ENCODE measurements at regions not wholly inside any gene's neighbourhood (a gene's known extent, or its start where the extent isn't known, plus 50 kb on each side); places are given as distances from the start of the nearest gene placed in this dataset.

DNA sequence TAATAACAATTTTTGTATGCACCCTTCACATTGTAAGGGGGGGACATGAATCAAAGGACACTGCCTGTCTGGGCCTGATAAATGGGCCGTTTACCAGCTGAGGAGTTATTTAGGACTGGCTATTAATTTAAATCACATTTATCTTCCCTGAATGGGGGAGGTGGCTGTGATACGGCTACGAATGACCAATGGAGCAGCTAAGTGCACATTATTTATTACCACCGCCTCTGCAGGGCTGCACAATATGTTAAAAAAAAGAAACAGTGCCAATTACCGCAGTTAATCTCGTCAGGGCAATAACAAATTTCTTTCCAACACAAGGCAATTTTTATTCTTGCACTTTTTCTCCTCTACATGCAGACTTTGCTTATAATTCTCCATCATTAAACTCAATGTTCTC, 318.4 kb downstream of the IRX2 start:
- no peak for FAIRE-seq

DNA sequence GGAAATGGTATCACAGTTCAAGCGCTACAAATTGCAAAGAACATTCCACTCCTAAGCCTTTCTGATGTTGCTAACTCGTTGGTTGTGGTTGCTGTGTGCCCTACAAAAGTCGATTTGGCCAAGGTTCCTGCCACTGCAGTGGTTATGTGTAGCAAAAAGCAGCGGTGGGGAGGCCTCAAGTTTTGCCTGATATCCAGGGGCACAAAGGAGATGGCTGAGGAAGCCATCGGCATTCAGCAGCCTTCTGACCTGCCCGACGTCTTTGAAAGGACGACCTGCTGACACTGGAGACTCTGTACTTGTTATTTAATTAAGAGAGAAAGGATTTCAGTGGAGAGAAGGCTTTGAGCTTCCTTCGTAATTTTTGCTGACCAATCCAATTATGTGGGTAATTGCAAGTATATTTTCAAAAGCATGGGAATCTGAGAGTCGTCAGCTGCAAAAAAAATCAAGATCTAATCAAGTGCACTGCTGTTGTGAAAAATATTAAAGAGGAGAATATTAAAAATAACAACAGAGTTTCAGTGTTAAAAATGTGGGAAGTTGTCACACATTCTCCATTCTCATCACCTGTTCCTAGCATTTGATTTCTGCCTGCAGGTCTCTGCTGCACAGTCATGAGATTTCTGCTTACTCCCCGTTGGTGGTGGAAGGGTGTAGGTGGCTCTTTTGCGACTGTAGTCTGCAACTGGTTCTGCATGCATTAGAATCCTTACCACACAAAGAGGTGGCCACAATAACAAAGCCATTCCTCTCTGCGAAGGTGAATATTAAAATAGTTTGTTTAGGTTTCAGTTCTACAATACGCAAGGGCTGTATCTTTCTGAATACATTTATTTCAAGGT, 319.2 kb downstream of the IRX2 start:
- no peak for FAIRE-seq

DNA sequence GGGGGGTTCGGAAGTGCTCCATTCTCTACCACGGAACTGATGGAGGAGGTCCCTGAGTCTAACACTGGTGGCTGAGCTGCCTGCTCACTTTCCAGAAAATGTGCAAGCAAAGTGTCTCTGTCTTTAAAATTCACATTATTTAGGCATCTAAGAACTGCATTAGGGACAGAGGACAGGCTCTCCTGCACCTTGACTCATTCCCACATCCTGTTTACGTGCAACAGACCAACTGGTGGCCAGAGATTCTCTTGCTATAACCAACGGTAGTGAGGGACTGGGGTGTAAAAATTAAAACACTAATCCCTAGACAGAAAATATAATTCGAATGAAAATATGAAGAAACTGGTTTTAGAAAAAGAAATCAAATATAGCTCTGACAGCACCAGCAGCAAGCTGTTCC, 320.9 kb downstream of the IRX2 start:
- FAIRE-seq: no peak

DNA sequence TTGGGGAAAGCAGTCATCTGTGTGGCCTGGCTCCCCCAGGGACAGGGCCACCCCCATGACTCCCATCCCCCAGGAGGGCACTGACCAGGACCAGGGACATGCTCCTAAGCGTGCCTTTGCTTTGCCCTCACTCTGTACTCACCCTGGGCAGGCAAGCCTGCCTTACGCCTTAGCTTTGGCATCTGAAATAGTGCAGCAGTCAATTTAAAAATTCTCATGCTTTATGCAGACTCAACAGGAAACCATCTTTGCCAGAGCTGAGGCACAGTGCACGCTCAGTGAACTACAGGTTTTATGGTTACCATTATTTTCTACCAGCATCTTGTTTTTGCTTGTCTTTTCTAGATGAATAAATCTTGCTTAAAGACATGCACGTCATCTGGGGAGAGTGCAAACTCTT, 323.5 kb downstream of the IRX2 start:
- FAIRE-seq: no peak

DNA sequence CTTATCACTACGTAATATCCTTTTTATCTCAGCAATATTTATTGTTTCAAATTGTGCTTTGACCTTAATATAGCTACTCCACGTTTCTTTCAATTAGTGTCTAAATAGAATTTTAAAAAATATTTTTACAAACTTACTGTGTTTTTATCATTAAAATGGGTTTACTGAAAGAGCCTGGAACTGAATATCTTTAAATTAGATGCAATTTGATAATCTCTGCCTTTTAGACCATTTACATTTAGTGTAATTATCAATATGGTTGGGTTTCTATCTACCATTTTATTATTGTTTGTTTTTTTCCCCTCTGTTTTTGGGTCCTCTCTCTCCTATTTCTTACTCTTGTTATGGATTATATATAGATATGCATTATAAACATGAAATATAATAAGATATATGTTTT, 327.8 kb downstream of the IRX2 start:
- no peak for FAIRE-seq

DNA sequence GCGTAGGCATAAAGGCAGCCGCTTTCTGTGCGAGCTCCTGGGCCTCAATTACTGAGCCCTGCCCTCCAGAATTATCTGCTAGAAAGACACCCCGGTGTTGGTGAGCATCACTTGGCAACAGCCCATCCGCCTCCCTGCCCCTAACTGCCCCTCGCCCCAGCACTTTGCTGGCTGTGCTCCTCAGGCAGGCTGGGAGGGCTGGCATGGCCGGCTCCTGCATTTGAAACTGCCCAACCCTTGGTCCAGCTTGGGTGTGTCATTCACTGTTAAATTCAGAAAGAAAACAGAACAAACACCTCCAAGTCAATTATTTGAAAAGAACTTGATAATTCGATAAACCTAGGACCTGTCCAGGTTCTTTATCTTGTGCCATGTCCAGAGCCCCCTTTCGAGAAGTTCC, 334.2 kb downstream of the IRX2 start:
- no peak for FAIRE-seq

DNA sequence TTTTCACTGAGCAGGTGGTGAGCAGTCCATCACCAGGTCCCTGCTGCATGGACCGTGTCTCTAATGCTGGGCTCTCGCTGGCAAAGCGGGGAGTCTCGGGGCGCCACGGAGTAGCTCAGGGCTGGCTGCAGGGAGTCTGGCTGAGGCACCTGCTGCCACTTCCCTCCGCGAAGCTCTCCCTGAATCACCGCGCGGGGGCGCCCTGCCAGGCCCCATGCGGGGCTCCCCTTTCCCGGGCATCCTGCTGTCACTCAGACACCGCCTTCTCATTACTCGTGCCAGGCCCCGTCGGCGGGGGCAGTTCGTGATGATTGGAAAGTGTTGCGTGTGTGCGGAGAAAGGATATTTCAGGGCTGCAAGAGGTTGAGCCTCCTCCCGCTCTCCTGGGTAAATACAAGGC, 335.8 kb downstream of the IRX2 start:
- FAIRE-seq: no peak

DNA sequence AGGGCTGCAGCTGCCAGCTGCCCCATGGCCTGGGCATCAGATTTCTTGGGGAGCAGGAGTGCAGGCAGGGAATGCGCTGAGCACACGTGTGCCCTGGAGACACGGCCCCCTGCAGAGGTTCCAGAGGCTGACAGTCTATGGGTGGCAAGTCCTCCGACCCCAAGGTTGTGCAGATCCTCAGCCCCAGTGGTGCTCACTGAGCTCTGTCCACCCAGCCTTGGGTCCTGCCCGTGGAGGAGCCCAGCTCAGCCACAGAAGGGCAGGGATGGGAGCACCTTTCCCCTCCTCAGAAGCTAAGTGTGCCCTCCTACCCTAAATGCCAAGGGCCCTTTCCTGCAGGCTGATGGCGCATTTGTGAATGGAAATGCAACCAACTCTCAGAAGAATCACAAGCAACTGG, 341.0 kb downstream of the IRX2 start:
- FAIRE-seq: no peak

DNA sequence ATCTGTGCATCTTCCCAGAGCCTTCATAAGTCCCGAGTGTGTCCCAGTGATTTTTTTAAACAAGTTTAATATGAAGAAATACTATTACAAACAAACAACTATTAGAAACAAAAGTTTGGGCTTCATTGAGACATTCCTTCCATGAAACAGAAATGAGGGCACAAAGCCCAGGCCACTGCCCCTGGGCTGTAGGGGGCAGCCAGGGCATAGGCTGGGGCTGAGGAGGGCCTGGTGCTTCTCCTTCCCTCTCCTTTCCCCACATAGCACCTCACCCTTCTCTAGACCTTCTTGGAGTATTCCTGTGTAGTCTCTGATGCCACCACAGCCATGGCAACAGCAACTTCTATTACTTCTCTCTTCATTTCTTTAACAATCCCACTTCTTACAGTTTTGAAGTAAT, 348.2 kb downstream of the IRX2 start:
- no peak for FAIRE-seq

DNA sequence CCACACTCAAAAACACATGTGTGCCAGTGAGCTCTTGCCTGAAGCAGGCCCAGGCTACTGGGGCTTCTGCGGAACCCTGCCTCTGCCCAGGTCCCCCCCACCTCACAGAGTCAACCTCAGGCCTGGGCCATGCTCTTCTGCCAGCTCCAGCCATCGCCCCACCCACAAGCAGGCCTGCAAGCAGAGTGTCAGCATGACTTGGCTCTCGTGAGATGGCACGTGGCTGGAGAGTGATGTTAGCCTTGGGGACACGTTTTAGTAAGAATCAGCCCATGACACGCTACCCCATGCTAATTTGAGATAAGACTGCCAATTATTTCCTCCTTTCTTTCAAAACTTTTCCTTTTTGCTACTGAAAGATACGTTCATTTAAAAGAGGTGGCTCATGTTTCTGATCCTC, 351.7 kb downstream of the IRX2 start:
- FAIRE-seq: no peak

DNA sequence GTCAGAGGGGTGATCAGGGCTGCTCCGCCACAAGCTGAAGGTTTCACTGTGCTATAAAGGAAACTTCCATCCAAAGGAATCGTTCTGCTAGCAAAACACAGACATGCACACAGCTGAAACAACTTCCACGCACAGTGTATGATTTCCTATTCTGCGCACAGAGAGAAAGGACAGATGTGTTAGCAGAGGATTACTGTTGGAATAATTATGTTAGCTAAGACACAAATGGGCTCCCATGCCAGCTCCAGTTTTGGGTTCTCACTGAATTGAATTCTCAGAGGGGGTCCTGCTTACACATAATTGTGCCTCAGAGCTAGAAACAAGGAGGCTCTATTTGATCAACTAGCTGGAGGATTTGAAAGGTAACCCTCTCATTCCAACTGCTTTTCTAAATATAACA, 352.4 kb downstream of the IRX2 start:
- FAIRE-seq: no peak

DNA sequence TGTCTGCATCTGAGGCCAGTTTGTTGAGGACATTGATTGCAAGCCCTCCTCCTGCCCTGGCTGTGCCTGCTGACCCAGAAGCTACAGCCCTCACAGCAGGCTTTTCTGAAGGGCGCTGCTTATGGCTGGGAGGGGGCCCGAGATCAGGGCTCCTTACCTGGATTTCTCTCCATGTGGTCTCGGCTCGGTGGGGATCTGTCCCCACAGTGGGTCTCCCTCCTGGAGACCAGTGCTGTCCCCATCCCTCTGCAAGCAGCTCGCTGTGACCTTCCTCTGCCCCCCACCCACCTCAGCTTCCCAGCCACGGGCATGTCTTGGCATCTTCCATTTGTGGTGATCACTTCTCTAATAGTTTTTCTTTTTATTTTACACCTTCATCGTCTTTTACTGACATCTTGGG, 357.9 kb downstream of the IRX2 start:
- FAIRE-seq: no peak

DNA sequence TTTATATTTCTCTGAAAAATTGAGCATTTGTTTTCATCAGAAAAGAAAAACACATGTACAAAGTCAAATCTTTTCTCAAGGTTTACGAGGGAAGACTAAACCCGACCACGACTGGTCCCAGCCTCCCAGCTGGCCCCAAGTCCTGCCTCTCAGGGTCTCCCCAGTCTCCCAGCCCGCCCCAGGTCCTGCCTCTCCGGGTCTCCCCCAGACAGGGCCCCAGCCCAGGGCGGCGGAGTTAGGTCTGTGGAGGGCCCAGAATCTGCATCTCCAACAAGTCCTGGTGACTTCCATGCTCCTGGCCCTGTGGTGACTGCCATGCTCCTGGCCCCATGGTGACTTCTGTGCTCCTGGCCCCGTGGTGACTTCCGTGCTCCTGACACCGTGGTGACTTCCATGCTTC, 359.9 kb downstream of the IRX2 start:
- no peak for FAIRE-seq

DNA sequence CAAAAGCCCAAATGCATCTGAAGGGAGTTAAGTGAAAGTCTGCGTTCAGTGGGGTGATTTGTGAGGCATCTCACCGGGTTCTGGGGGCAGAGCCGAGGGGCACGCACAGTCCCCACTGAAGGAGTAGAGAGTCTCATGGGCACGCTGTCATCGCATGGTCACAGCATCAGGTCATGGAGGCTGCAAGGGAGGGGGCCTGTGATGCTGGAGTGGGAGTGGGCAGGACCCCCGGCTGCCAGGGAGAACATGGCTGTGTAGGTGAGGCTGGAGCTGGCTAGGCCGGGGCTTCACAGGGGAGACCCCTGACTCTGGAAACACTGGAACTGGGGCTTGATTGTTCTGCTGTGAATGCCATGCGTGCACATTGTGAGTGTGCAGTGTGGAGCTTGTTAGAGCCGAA, 360.5 kb downstream of the IRX2 start:
- FAIRE-seq: no peak

DNA sequence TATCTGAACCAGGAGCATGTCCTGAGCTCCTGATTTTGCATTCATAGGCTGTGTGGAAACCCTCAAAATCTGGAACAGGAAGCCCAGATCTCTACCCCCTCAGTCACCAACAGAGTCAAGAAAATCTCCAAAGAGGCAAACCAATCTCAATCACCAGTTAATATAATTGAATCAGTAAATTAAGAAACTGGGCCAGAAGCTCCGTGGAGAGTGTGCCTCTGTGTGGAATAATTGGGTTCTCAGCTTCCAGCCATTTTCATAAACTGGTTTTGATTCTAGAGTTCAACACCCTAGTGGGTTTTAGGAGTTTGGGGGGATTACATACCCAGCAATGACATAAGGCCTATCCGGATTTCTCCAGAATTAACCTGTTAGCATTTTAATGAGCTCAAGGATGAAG, 362.9 kb downstream of the IRX2 start:
- FAIRE-seq: no peak

DNA sequence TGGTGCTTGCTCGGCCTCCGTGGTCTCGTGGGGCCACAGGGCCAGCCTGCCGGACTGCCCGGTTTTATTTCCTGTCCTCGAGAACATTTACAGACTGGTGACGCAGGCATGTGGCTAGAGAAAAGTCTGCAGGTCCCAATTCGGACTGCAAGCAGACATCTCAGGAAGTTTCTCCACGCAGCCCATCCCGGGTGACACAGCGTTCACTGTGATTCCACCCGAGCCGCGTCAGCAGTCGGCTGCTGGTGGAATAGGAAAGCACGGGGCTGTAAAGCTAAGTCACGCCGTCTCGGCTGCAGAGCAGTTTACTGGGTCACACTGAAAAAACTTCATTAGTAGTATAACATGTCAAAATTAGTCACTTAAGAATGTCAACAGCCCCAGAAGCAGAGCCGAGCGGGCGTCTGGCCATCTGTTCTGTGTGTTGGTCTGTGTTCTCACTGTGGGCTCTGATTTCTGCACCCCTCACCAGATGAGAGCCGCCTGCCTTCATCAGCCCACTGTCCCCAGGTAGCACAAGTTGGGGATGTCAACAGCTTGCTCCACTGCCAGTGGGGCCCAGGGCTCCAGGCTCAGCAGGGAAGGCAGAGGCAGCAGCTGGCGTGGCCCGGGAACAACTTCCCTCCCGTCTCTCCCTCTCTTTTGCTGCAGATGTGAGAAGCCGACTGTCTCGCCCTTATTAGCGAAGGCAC, 363.7 kb downstream of the IRX2 start:
- no peak for FAIRE-seq

DNA sequence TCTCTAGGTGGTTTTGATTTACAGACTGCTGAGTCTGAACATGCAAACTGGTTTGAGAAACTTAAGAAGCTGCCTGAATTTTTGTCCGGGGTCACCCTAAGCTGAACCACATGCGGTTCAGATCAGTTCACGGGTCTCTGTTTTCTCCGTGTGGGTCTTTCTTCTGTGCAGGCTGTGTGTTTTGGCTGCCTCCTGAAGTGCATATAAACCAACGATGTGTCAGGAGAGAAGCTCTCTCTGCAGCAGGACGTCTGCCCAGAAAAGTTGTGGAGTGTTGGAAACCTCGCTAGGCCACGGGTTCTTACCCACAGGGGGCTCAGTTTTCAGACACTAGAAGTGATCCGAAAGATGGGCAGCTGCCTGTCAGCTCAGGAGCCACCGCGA, 364.2 kb downstream of the IRX2 start:
- FAIRE-seq: no peak

DNA sequence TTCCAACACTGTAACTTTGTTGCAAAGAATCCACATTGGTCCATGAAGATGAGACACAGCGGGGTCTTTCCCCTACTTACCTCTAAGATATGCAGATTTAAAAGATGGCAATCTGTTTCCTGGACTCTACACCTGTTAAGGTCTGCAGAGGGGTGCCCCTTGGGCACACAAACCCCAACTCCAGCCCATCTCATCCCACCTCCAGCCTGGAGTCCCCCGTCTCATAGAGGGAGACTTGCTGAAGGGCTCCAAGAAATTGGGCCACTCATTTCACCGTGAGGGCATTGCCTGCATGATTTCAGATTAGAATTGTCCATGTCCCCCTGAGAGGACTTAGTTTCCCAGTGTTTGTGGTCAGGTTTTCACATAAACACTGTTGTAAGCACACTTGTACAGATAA, 365.7 kb downstream of the IRX2 start:
- no peak for FAIRE-seq

DNA sequence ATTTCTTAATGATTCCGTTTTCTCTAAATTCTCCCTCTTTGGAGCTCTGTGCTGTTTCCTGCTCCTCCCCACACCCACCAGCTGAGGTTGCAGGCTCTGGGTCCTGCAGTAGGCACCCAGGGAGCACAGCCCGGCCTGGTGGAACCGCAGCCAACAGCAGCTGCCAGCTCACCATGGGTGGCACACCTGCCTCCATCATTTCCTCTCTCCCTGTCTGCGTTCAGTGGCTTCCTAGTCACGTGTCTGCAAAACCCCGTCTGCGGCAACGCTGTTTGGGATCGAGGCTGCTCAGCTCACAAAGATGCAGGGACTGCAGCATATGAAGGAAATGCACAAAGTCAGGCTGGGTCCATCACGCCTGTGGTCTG, 367.8 kb downstream of the IRX2 start:
- FAIRE-seq: no peak

DNA sequence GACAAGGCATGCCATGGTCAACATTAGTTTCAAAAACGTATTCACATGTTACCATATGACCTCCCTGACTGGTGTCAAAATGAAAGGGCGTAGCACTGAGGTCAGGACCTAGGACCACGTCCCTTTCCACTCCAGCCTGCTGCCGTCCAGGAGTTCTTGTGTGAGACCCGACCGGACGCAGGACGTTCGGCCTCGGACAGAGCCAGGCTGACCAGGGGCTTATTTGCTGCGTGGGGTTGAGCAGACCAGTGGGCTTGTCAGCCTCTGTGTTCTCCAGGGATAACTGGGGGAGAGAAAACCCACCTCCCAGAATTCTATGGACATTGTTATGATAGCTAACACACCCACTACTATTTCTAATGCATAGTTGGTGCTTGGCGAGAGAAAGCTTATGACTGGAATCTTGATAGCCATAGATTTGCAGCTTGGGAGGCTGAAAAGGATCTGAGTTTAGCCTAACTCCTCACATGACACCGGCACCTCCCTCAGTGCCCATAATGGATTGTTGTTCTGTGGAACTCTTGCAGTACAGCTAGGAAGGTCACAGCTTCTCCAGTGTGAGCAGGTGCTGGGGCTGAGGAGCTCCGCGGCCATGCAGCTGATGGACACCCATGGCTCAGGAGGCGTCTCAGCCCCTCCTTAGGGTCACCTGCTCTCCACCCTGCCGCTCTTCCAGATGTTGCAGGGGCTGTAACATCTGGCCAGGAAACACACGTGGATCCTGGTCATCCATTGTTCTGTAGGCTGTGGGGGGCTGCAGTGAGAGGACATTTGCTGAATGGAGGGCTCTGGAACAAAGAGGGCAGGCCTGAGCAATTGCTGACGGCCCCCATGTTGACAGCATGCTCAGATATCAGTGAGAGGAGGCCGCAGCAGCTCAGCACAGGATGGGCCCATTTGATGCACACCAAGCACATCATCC, 368.4 kb downstream of the IRX2 start:
- no peak for FAIRE-seq

DNA sequence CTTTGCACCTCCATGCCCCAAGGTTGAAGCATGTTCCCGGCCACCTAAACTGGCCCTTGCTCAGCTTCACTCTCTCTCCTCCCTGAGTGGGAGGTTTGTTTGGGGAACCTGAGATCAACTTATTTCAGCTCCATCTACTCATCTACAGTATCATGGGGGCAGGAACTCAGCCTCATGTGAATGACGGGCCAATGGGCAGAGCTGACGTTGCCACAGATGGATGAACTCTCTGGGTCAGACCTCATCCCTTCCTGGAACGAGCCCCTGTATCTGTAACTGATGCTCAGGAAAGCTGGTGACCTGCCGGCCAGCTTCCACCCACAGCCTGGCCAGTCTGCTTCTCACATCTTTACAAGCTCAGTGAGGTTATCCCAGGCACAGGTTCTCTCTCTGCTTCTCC, 369.6 kb downstream of the IRX2 start:
- no peak for FAIRE-seq

DNA sequence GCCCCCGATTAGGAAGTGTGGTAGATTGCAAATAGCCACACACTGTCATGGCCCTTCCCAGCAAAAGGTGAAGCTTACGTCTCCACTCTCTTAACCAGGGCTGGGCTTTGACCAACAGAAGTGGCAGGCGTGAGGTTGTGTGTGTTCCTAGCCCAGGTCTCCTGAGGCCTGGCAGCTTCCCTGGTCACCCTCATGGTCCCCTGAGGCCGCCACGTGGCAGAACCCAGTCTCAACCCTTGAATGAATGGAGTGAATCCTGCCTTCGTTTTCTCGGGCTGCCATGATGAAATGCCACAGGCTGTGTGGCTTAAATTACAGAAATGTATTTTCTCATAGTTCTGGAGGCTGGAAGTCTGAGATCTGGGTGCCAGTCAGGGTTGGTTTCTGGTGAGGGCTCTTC, 370.4 kb downstream of the IRX2 start:
- FAIRE-seq: no peak

DNA sequence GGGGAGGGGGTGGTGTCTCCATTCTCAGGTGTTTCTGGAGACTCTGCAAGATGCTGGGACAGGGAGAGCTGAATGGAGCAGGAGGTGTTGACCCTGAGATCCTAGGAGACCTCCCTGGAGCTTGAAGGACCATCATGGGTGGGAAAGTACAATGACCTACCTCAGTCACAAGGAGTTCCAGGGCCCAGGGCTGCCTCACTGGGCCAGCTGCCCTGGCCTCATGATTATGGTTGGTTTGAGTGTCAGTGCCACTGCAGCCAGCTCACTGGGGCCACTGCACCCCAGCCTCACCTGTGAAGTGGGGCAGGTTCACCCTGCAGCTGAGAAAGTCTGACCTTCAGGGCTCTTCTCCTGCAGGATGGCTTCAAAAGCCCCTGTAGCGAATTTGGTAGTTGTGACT, 372.5 kb downstream of the IRX2 start:
- FAIRE-seq: no peak

DNA sequence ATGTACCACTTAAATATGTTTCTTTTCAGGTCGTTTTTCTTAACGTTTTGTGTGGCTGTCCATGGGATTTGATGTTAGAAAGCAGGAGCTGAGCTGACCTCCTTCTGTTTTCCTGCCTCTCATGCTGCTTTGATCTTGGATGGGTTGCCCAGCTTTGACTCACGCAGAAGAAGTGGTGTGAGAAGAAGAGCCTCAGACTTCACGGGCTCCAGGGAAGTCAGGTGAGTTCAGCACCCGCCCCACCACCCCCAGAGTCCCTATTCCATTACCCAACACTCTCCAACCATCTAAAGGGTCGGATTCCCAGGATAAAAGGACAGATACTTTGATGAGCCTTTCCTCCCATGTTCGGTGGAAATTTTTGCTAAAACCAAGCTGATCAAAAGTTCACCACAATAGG, 373.4 kb downstream of the IRX2 start:
- no peak for FAIRE-seq
